ENCODE measurements at regions not wholly inside any gene's neighbourhood (a gene's known extent, or its start where the extent isn't known, plus 50 kb on each side); places are given as distances from the start of the nearest gene placed in this dataset.

- no peak overlapping the region for H2AFZ ChIP-seq (ENCODE audit: low read length)
- no peak overlapping the region for H3K4me2 ChIP-seq (ENCODE audit: insufficient read depth, low read length)
- H3K27me3 ChIP-seq (ENCODE audit: insufficient read depth, low read length), result no peaks in the 10 kb centered on the region
- no peaks in the 10 kb centered on the region for H3K4me1 ChIP-seq (ENCODE audit: insufficient read depth, low read length)
- no peak overlapping the region for H3K4me3 ChIP-seq (ENCODE audit: insufficient read depth, low read length)
- no peaks in the 10 kb centered on the region for H3K36me3 ChIP-seq (ENCODE audit: insufficient read depth, low read length)
- H3K9me3 ChIP-seq (ENCODE audit: low read depth, low read length), result no peaks in the 10 kb centered on the region
- no peak for TF ChIP-seq CTCF (IDR thresholded peaks at IDR 0.05; ENCODE audit: extremely low read depth, low read depth, low read length)
- H4K20me1 ChIP-seq (ENCODE audit: insufficient read depth, low read length), result no peaks in the 10 kb centered on the region
- no peaks in the 10 kb centered on the region for H3K79me2 ChIP-seq (ENCODE audit: insufficient read depth, low read length)
- no peak overlapping the region for H3K27ac ChIP-seq (ENCODE audit: low read depth, low read length)
- DNase-seq (ENCODE audit: insufficient read length, low spot score, missing footprints), result no peak
Observed at GRCh38 chr17:33651686-33652085, 358.6 kb upstream of the ASIC2 start.

GRCh38 chr17:33652731-33653398 lies 359.8 kb upstream of the ASIC2 start:
- Histone ChIP-seq H3K9me3 (ENCODE audit: low read depth, low read length) (no peaks in the 10 kb centered on the region), H3K36me3 (ENCODE audit: insufficient read depth, low read length) (no peaks in the 10 kb centered on the region), H3K27ac (ENCODE audit: low read depth, low read length) (no peak overlapping the region), H3K4me2 (ENCODE audit: insufficient read depth, low read length) (no peak overlapping the region), H3K27me3 (ENCODE audit: insufficient read depth, low read length) (no peaks in the 10 kb centered on the region), H3K4me3 (ENCODE audit: insufficient read depth, low read length) (no peak overlapping the region), H2AFZ (ENCODE audit: low read length) (no peak overlapping the region), H4K20me1 (ENCODE audit: insufficient read depth, low read length) (no peaks in the 10 kb centered on the region), H3K4me1 (ENCODE audit: insufficient read depth, low read length) (no peaks in the 10 kb centered on the region), H3K79me2 (ENCODE audit: insufficient read depth, low read length) (no peaks in the 10 kb centered on the region)
- TF ChIP-seq CTCF (IDR thresholded peaks at IDR 0.05; ENCODE audit: extremely low read depth, low read depth, low read length), result no peak
- DNase-seq (ENCODE audit: insufficient read length, low spot score, missing footprints), result no peak

- H3K9me3 ChIP-seq (ENCODE audit: low read depth, low read length), result no peaks in the 10 kb centered on the region
- no peak overlapping the region for H3K4me3 ChIP-seq (ENCODE audit: insufficient read depth, low read length)
- no peaks in the 10 kb centered on the region for H3K79me2 ChIP-seq (ENCODE audit: insufficient read depth, low read length)
- no peak overlapping the region for H3K4me2 ChIP-seq (ENCODE audit: insufficient read depth, low read length)
- H3K27me3 ChIP-seq (ENCODE audit: insufficient read depth, low read length), result no peaks in the 10 kb centered on the region
- no peak overlapping the region for H3K27ac ChIP-seq (ENCODE audit: low read depth, low read length)
- no peaks in the 10 kb centered on the region for H3K36me3 ChIP-seq (ENCODE audit: insufficient read depth, low read length)
- no peak overlapping the region for H2AFZ ChIP-seq (ENCODE audit: low read length)
- no peaks in the 10 kb centered on the region for H4K20me1 ChIP-seq (ENCODE audit: insufficient read depth, low read length)
- no peak for DNase-seq (ENCODE audit: insufficient read length, low spot score, missing footprints)
- H3K4me1 ChIP-seq (ENCODE audit: insufficient read depth, low read length), result no peaks in the 10 kb centered on the region
- no peak for TF ChIP-seq CTCF (IDR thresholded peaks at IDR 0.05; ENCODE audit: extremely low read depth, low read depth, low read length)
Observed at GRCh38 chr17:33653399-33653788, 360.3 kb upstream of the ASIC2 start.

GRCh38 chr17:33657181-33657580 lies 364.1 kb upstream of the ASIC2 start:
- Histone ChIP-seq H3K79me2 (ENCODE audit: insufficient read depth, low read length) (no peaks in the 10 kb centered on the region), H4K20me1 (ENCODE audit: insufficient read depth, low read length) (no peaks in the 10 kb centered on the region), H3K4me3 (ENCODE audit: insufficient read depth, low read length) (no peak overlapping the region), H2AFZ (ENCODE audit: low read length) (no peak overlapping the region), H3K4me1 (ENCODE audit: insufficient read depth, low read length) (no peaks in the 10 kb centered on the region), H3K4me2 (ENCODE audit: insufficient read depth, low read length) (no peak overlapping the region), H3K27ac (ENCODE audit: low read depth, low read length) (no peak overlapping the region), H3K27me3 (ENCODE audit: insufficient read depth, low read length) (no peaks in the 10 kb centered on the region), H3K9me3 (ENCODE audit: low read depth, low read length) (no peaks in the 10 kb centered on the region), H3K36me3 (ENCODE audit: insufficient read depth, low read length) (no peaks in the 10 kb centered on the region)
- no peak for TF ChIP-seq CTCF (IDR thresholded peaks at IDR 0.05; ENCODE audit: extremely low read depth, low read depth, low read length)
- DNase-seq (ENCODE audit: insufficient read length, low spot score, missing footprints), result no peak
